BLaER1 treated with 17β-estradiol and CSF1 and Interleukin-3, amounts not matched to agents 10 nM and 100 nM (cell line): ENCODE measurements at regions not wholly inside any gene's neighbourhood (a gene's known extent, or its start where the extent isn't known, plus 50 kb on each side); places are given as distances from the start of the nearest gene placed in this dataset.
"Not testable (repeated sequence)": the region's sequence is repeated elsewhere in the genome, so short reads cannot be mapped to it uniquely, and the experiment has no call there.

ENCODE experiments used
- H3K27ac ChIP-seq, 11 experiments: shearing (Covaris generic); formaldehyde crosslinking; 2 replicates each; pipeline ENCODE4 v1.8.1; 2022
- H3K27me3 ChIP-seq, 11 experiments: shearing (Covaris generic); formaldehyde crosslinking; 2 replicates each; pipeline ENCODE4 v1.8.1; 2022
- H3K36me3 ChIP-seq, 11 experiments: shearing (Covaris generic); formaldehyde crosslinking; 2 replicates each; pipeline ENCODE4 v1.8.1; 2022
- H3K4me1 ChIP-seq, 10 experiments: shearing (Covaris generic); formaldehyde crosslinking; 2 replicates each; pipeline ENCODE4 v1.8.1; 2022
- H3K4me2 ChIP-seq, 11 experiments: shearing (Covaris generic); formaldehyde crosslinking; 2 replicates each; pipeline ENCODE4 v1.8.1; 2022
- H3K4me3 ChIP-seq, 10 experiments: shearing (Covaris generic); formaldehyde crosslinking; 2 replicates each; pipeline ENCODE4 v1.8.1; 2022
- H3K9ac ChIP-seq, 11 experiments: shearing (Covaris generic); formaldehyde crosslinking; 2 replicates each; pipeline ENCODE4 v1.8.1; 2022
- H3K9me3 ChIP-seq, 11 experiments: shearing (Covaris generic); formaldehyde crosslinking; replicated peaks in 1 of 11; 2 replicates each; pipeline ENCODE4 v1.8.1; 2022
- H4K20me1 ChIP-seq, 11 experiments: shearing (Covaris generic); formaldehyde crosslinking; 2 replicates each; pipeline ENCODE4 v1.8.1; 2022
- Cebpa-rat ChIP-seq, 11 experiments: shearing (Covaris generic); IDR thresholded peaks; 2 replicates each; pipeline ENCODE4 v1.8.1; 2022

DNA sequence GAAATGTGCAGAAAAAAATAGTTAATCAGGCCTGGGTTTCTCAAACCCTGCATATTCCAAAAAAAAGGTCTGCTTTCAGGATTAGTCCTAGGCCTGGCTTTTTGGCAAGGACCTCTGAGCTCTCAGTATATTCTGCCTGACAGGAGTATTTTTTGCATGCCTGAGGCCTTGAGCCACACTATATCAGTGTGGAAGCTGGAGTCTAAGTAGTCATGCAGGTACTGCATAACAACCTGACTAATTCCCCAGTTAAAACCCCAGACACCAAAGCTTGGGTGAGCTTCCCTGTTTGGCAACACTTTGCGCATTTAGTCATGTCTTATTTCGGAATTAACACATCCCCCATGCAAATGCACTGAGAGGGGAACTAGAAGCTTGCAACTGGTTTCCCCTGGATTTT lies 359.5 kb downstream of the CETN3 start:
- Histone ChIP-seq H3K4me1 (no peaks in the 10 kb centered on the region), H3K9ac (no peak overlapping the region), H3K4me3 (no peak overlapping the region), H4K20me1 (no peaks in the 10 kb centered on the region), H3K4me2 (no peak overlapping the region), H3K36me3 (no peaks in the 10 kb centered on the region), H3K9me3 (peaks cover 0 to 8% (median 4%) of the 10 kb centered on the region in 11 experiments; a peak in 11 of 22 replicates), H3K27ac (no peak overlapping the region), H3K27me3 (no peaks in the 10 kb centered on the region)
- no peak for TF ChIP-seq Cebpa-rat (IDR thresholded peaks at IDR 0.05)

GRCh38 chr5:90047113-90047512 lies 362.4 kb downstream of the CETN3 start:
- H3K27me3 ChIP-seq: no peaks in the 10 kb centered on the region
- H3K9me3 ChIP-seq: peaks cover 0 to 14% (median 9%) of the 10 kb centered on the region in 11 experiments; a peak in 14 of 22 replicates
- H3K4me2 ChIP-seq: no peak overlapping the region
- H4K20me1 ChIP-seq: no peaks in the 10 kb centered on the region
- no peaks in the 10 kb centered on the region for H3K4me1 ChIP-seq
- no peak for TF ChIP-seq Cebpa-rat (IDR thresholded peaks at IDR 0.05)
- no peak overlapping the region for H3K4me3 ChIP-seq
- no peak overlapping the region for H3K9ac ChIP-seq
- no peaks in the 10 kb centered on the region for H3K36me3 ChIP-seq
- no peak overlapping the region for H3K27ac ChIP-seq

DNA sequence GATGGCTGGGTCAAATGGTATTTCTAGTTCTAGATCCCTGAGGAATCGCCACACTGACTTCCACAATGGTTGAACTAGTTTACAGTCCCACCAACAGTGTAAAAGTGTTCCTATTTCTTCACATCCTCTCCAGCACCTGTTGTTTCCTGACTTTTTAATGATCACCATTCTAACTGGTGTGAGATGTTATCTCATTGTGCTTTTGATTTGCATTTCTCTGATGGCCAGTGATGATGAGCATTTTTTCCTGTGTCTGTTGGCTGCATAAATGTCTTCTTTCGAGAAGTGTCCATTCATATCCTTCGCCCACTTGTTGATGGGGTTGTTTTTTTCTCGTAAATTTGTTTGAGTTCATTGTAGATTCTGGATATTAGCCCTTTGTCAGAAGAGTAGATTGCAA lies 369.5 kb downstream of the CETN3 start:
- not testable (repeated sequence) for H3K4me2 ChIP-seq, H3K4me3 ChIP-seq, H3K27ac ChIP-seq, H3K4me1 ChIP-seq, H3K9ac ChIP-seq, H3K36me3 ChIP-seq, H3K27me3 ChIP-seq, H4K20me1 ChIP-seq
- peaks cover 4 to 21% (median 6%) of the 10 kb centered on the region in 11 experiments; a peak in 16 of 22 replicates for H3K9me3 ChIP-seq

DNA sequence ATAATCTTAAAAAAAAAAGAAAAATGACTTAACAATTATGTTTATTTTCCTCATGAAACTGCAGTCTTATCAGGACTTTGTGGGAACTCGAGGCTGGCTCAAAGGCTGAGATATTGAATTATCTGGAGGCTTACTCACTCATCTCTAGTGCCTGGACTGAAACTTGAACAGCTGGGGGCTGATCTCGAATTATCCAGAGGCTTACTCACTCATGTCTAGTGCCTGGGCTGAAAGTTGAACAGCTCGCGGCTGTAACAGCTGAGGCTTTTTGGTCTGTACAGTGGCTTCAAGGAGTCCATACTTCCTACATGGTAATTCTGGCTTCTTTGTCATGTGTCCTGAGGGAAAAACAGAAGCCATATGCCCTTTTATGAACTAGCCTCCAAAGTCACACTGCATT lies 371.9 kb downstream of the CETN3 start:
- no peak overlapping the region for H3K27ac ChIP-seq
- no peaks in the 10 kb centered on the region for H3K4me1 ChIP-seq
- TF ChIP-seq Cebpa-rat (IDR thresholded peaks at IDR 0.05): no peak
- H3K9me3 ChIP-seq: peaks cover 0 to 23% (median 0%) of the 10 kb centered on the region in 11 experiments; a peak in 6 of 22 replicates
- H3K9ac ChIP-seq: no peak overlapping the region
- no peak overlapping the region for H3K4me3 ChIP-seq
- no peak overlapping the region for H3K4me2 ChIP-seq
- no peaks in the 10 kb centered on the region for H3K36me3 ChIP-seq
- no peaks in the 10 kb centered on the region for H3K27me3 ChIP-seq
- H4K20me1 ChIP-seq: no peaks in the 10 kb centered on the region

GRCh38 chr5:90022711-90023053 lies 386.9 kb downstream of the CETN3 start:
- no peak for TF ChIP-seq Cebpa-rat (IDR thresholded peaks at IDR 0.05)
- H3K4me2 ChIP-seq: peak overlapping the region in 2 of 11 experiments; percentile 1 to 30; a peak in 1 of 22 replicates

GRCh38 chr5:90022002-90022710 lies 387.4 kb downstream of the CETN3 start:
- Histone ChIP-seq H3K27ac (peak overlapping the region in 3 of 11 experiments; percentile 2 to 7 (median 2); a peak in 2 of 22 replicates), H3K9ac (no peak overlapping the region), H3K4me2 (peak overlapping the region in 3 of 11 experiments; percentile 1 to 30 (median 24); a peak in 4 of 22 replicates), H3K4me3 (no peak overlapping the region), H3K27me3 (no peaks in the 10 kb centered on the region), H3K9me3 (no peaks in the 10 kb centered on the region), H3K36me3 (no peaks in the 10 kb centered on the region), H3K4me1 (peaks cover 0 to 32% (median 2%) of the 10 kb centered on the region in 10 experiments; a peak in 9 of 20 replicates), H4K20me1 (no peaks in the 10 kb centered on the region)
- TF ChIP-seq Cebpa-rat (IDR thresholded peaks at IDR 0.05): no peak

More at GRCh38 chr5:90022711-90023053, 386.9 kb downstream of the CETN3 start:
- no peak overlapping the region for H3K4me3 ChIP-seq
- no peak overlapping the region for H3K9ac ChIP-seq
- no peaks in the 10 kb centered on the region for H3K9me3 ChIP-seq
- no peaks in the 10 kb centered on the region for H3K27me3 ChIP-seq
- no peaks in the 10 kb centered on the region for H3K36me3 ChIP-seq
- H3K27ac ChIP-seq: no peak overlapping the region; a peak in 1 of 22 replicates
- no peaks in the 10 kb centered on the region for H4K20me1 ChIP-seq
- peaks cover 0 to 32% (median 2%) of the 10 kb centered on the region in 10 experiments; a peak in 9 of 20 replicates for H3K4me1 ChIP-seq

- H3K9me3 ChIP-seq: no peaks in the 10 kb centered on the region
- H3K4me2 ChIP-seq: peak overlapping the region in 4 of 11 experiments; percentile 49 to 83 (median 78); a peak in 8 of 22 replicates
- peak overlapping the region in 2 of 11 experiments; percentile 48 to 54; a peak in 4 of 22 replicates for H3K9ac ChIP-seq
Measured at GRCh38 chr5:90020575-90021538, 388.7 kb downstream of the CETN3 start.

GRCh38 chr5:90017239-90017638 lies 392.3 kb downstream of the CETN3 start:
- H3K4me2 ChIP-seq: no peak overlapping the region
- H3K4me1 ChIP-seq: peaks cover 0 to 40% (median 4%) of the 10 kb centered on the region in 10 experiments; a peak in 9 of 20 replicates
- H3K9ac ChIP-seq: no peak overlapping the region
- no peaks in the 10 kb centered on the region for H3K27me3 ChIP-seq
- H3K9me3 ChIP-seq: no peaks in the 10 kb centered on the region
- no peak overlapping the region for H3K27ac ChIP-seq
- no peak overlapping the region for H3K4me3 ChIP-seq
- H4K20me1 ChIP-seq: no peaks in the 10 kb centered on the region
- no peaks in the 10 kb centered on the region for H3K36me3 ChIP-seq
- TF ChIP-seq Cebpa-rat (IDR thresholded peaks at IDR 0.05): no peak

More at GRCh38 chr5:90020575-90021538, 388.7 kb downstream of the CETN3 start:
- Histone ChIP-seq H4K20me1 (no peaks in the 10 kb centered on the region), H3K36me3 (no peaks in the 10 kb centered on the region), H3K4me1 (peaks cover 0 to 36% (median 2%) of the 10 kb centered on the region in 10 experiments; a peak in 9 of 20 replicates), H3K27ac (peak overlapping the region in 5 of 11 experiments; percentile 37 to 72 (median 64); a peak in 9 of 22 replicates), H3K27me3 (no peaks in the 10 kb centered on the region), H3K4me3 (peak overlapping the region in 2 of 10 experiments; percentile 10 to 17; a peak in 2 of 20 replicates)
- TF ChIP-seq Cebpa-rat (IDR thresholded peaks at IDR 0.05): no peak

- Histone ChIP-seq H3K27ac (peak overlapping the region in 2 of 11 experiments; percentile 0 to 7; a peak in 2 of 22 replicates), H3K27me3 (no peaks in the 10 kb centered on the region), H4K20me1 (no peaks in the 10 kb centered on the region), H3K9ac (no peak overlapping the region), H3K4me1 (peaks cover 0 to 34% (median 7%) of the 10 kb centered on the region in 10 experiments; a peak in 14 of 20 replicates), H3K4me2 (peak overlapping the region in 5 of 11 experiments; percentile 20 to 79 (median 65); a peak in 8 of 22 replicates), H3K4me3 (no peak overlapping the region), H3K36me3 (no peaks in the 10 kb centered on the region), H3K9me3 (no peaks in the 10 kb centered on the region)
- no peak for TF ChIP-seq Cebpa-rat (IDR thresholded peaks at IDR 0.05)
Measured at GRCh38 chr5:90015584-90016018, 394.0 kb downstream of the CETN3 start.
